HG02798 (cell line): ENCODE measurements at regions not wholly inside any gene's neighbourhood (a gene's known extent, or its start where the extent isn't known, plus 50 kb on each side); places are given as distances from the start of the nearest gene placed in this dataset.
"Not testable (repeated sequence)": the region's sequence is repeated elsewhere in the genome, so short reads cannot be mapped to it uniquely, and the experiment has no call there.

ENCODE experiments used
- ATAC-seq: cut with Tn5 transposase; IDR thresholded peaks from one replicate; pipeline ENCODE4 v1.9.1; 2021; ENCODE audit warnings: mild to moderate bottlenecking; ENCODE audit not compliant: unreplicated experiment, poor library complexity

DNA sequence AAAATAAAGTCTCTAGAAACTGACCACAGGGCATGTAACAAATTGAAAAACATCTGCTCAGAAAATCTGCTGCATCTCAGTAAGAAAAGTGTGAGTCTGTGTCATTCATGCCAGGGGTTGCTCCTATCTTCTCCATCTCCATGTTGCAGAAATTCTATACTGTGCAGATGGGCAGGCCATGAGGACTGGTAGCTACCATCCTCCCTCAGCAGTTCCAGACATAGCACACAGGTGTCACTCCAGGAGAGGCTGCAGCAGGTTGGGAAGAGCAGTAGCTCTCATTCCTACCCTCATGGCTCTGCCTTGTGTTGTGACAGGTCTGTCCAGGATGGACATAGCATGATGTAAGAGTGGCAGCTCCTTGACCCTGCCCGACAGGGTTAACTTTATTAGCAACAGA is 173.4 kb downstream of the NDUFS4 start:
- ATAC-seq: no peak

DNA sequence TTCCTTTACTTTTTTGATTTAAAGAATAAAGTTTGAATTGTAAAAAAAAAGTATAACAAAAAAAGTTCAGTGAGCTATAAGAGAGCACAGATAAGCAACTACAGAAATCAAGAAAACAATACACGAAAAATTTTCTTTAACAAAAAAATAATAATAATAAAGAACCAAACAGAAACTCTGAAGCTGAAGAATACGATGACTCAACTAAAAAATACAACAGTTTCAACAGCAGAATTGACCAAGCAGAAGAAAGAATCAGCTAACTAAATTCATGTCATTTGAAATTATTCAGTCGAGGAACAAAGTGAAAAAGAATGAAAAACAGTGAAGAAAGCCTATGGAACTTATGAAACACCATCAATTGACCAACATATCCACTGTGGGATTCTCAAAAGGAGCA is 177.7 kb downstream of the NDUFS4 start:
- ATAC-seq: no peak

DNA sequence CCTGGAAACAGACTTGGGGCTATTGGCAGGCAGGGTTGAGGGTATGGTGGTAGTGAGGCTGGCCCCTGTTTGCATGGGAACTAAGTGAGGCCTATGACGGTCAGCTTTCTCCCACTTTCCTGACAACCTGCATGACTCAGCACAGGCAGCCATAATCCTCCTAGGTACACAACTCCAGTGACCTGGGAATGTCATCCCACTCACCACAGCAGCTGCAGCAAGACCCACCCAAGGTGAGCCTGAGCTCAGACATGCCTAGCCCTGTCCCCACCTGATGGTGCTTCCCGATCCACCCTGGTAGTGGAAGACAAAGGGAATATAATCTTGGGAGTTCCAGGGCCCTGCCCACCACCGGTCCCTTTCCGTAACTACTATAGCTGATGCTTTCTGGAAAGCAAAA is 178.7 kb downstream of the NDUFS4 start:
- no peak for ATAC-seq

DNA sequence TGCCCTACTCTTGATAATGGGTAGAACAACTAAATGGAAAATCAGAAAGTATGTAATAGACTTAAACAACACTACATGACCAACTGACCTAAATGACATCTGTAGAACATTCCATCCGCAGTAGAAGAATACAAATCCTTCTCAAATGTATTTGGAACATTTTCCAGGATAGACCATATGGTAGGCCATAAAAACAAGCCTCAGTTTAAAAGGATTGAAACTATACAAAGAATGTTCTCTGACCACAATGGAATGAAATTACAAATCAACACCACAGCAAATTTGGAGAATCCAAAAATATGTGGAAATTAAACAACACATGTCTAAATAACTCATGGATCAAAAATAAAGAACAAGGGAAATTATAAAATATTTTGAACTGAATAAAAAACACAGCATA is 189.2 kb downstream of the NDUFS4 start:
- no peak for ATAC-seq

GRCh38 chr5:53752282-53752681 is 191.8 kb downstream of the NDUFS4 start:
- ATAC-seq: not testable (repeated sequence)

- ATAC-seq: no peak
Observed at GRCh38 chr5:53766673-53767072, 206.2 kb downstream of the NDUFS4 start.

GRCh38 chr5:53777864-53778618 is 217.6 kb downstream of the NDUFS4 start:
- ATAC-seq: peak; percentile 71

- ATAC-seq: no peak
Observed at GRCh38 chr5:53779541-53779981, 219.1 kb downstream of the NDUFS4 start.

- ATAC-seq: no peak
Observed at GRCh38 chr5:53782620-53783019, 222.2 kb downstream of the NDUFS4 start.

DNA sequence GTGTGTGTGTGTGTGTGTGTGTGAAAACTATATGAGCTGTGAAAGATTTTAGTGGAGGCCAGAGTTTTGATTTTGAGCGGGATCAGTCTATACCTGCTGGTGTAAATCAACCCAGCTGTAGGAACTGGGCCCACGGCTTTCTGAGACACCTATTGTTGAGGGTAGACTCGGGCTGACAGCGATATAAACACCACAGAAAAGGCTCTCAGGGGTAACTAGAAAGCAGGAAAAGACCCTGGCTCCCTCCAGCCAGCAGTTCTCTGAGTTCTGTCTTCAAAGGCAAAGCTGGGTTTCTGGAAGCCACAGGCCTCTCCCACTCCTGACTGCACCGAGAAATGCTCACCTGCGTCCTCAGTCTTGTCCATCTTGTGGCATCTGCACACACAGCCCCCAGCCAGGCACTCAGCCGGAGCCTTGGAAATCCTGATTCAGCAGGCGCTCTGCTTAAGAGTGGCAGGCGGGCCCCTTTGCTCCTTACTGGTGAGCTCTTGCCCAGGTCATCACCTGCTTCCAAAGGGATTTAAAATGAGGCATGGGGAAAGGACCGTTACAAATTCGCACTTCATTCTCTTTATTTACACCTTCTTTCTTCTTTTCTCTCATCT is 223.3 kb downstream of the NDUFS4 start:
- no peak for ATAC-seq

GRCh38 chr5:53784596-53784995 is 224.2 kb downstream of the NDUFS4 start:
- ATAC-seq: no peak

GRCh38 chr5:53785924-53786323 is 225.5 kb downstream of the NDUFS4 start:
- no peak for ATAC-seq

GRCh38 chr5:53790026-53790425 is 229.6 kb downstream of the NDUFS4 start:
- no peak for ATAC-seq

DNA sequence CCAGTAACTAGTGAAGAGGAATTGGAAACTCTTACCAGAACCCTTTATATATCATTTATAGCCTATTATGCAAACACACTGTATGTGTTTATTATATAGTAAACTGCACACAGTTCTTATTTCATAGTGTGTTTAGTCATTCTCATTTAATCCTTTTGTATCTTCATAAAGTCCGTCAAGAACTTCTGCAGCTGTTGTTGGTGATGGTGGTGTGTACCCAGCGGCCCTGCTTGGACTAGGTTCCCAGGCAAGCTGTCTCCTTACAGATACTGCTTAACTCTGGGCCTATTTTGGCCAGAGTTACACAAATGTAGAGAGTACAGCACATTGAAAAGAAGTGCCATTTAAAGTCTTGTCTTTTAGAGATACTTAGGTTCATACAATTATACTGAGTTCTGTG is 231.9 kb downstream of the NDUFS4 start:
- no peak for ATAC-seq

DNA sequence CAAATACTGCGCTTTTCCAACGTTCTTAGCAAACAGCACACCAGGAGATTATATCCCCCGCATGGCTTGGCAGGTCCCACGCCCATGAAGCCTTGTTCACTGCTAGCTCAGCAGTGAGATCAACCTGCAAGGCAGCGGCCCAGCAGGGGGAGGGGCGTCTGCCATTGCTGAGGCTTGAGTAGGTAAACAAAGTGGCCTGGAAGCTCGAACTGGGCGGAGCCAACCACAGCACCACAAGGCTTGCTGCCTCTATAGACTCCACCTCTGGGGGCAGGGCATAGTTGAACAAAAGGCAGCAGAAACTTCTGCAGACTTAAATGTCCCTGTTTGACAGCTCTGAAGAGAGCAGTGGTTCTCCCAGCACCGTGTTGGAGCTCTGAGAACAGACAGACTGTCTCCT is 239.2 kb downstream of the NDUFS4 start:
- not testable (repeated sequence) for ATAC-seq

GRCh38 chr5:53808392-53808791 is 248.0 kb downstream of the NDUFS4 start:
- not testable (repeated sequence) for ATAC-seq

GRCh38 chr5:53814819-53815218 is 254.4 kb downstream of the NDUFS4 start:
- ATAC-seq: peak; percentile 56

- ATAC-seq: no peak
Observed at GRCh38 chr5:53815471-53815870, 255.0 kb downstream of the NDUFS4 start.

DNA sequence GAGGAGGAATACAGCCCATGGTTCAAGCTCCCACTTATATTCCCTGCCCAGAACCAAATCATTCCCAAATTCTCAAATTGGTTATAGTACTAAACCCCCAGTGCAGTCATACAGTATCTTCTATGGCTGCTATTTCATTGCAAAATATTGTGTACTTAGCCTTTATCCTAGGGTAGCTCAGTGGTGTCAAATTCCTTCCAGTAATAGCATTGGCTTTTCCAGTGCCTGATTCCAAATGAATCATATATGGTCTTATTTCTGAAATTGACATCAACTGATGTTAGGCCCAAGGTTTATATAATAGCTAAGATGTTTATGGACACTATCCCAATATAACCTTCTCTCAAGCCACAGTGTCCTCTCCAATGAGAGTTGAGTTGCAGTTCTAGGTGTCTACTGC is 256.7 kb downstream of the NDUFS4 start:
- no peak for ATAC-seq

GRCh38 chr5:53819482-53819881 is 259.0 kb downstream of the NDUFS4 start:
- ATAC-seq: no peak

DNA sequence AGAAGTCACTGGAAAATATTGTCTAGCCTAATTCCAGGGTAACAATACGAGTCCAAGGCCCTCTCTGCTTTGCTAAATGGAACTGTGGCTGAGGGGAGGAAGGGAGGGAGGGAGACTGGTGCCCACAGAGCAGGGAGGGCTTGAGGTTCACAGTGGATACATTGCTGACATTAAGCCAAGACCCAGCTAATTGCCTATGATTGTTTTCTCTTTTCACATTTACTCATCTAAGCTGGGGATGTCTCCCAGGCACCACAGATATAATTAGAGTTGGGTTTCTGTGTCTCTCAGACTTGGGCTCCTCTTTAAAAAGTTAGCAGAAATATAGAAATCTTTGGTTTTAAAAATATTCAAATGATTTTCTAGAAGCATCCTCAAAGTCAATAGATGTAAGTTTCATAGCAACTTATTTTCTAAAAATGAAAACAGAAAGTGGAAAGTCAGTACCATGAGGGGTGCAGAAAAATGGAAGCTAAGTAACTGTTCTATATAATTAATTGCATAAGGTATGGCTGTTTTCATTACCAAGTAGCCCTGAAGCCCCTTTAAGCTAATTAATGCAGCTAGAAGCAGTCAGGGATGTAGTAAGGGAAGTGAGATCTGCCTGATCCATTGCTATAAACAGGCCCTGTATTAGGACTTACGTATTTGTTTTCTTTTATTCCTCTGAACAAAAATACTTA is 259.8 kb downstream of the NDUFS4 start:
- ATAC-seq: peak; percentile 53
